HG02884 (cell line): ENCODE measurements at regions not wholly inside any gene's neighbourhood (a gene's known extent, or its start where the extent isn't known, plus 50 kb on each side); places are given as distances from the start of the nearest gene placed in this dataset.

Experiments used
- ATAC-seq: cut with Tn5 transposase; IDR thresholded peaks from one replicate; pipeline ENCODE4 v1.9.1; 2021; ENCODE audit warnings: mild to moderate bottlenecking, moderate library complexity; ENCODE audit not compliant: unreplicated experiment

GRCh38 chr6:90932351-90932750 is 345.5 kb upstream of the MAP3K7 start:
- no peak for ATAC-seq

DNA sequence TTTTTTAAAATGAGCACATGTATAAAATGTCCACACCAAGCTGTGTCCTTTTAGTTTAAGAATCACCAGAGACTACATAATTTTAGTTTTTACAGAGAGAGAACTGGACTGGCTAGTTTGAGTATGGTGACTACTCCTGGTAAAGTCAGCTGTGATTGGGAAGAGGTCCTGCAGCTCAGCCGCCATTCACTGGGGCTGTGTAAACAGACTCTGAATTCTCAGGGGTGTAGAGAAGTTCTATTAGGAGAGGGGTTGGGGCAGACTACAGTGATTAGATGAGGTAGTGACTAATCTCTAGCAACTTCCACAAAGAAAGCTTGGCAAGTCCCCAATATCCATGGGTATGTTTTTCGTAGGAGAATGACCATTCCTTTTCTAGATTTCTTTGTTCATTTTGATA is 341.2 kb upstream of the MAP3K7 start:
- ATAC-seq, result no peak

GRCh38 chr6:90925726-90926125 is 338.9 kb upstream of the MAP3K7 start:
- ATAC-seq, result no peak

GRCh38 chr6:90922325-90922724 is 335.5 kb upstream of the MAP3K7 start:
- no peak for ATAC-seq

GRCh38 chr6:90918361-90918760 is 331.5 kb upstream of the MAP3K7 start:
- ATAC-seq, result no peak

DNA sequence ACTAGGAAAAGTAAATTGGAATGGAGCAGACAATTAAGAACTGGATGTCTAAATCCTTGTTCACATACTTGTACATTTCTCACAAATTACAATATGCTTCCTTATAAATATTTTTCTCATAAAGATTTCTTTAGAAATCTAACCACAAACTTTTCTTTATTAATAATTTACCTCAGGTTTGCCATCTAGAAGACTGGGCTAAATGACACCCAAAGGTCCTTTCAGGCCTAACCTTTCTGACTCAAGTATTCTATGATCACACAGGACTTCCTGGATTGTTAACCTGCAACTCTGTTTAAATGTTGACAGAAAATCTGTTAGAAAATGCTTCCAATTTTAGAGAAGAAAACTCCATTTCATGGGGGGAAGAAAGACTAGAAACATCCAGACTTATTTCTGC is 330.5 kb upstream of the MAP3K7 start:
- no peak for ATAC-seq

DNA sequence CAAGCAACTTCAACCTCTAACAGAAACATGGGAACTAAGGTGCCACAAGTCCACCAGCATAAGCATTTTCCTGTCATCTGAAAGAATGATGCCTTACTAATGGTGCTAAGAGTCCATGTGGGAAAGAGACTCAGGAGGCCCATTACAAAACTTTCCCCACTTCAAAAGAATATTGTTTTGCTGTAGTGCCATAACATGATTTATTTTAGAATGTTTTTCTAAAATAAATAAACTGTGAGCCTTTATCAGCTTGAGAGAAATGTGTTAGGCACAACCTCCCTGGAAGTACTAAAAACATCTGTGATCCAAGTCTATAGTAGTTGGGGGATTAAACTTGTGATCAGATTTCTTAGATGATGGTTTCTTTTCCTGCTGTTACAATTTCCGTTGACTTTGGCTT is 330.1 kb upstream of the MAP3K7 start:
- ATAC-seq, result no peak

GRCh38 chr6:90915224-90915915 is 328.5 kb upstream of the MAP3K7 start:
- ATAC-seq, result no peak

- ATAC-seq, result no peak
These were observed 327.4 kb upstream of the MAP3K7 start for GRCh38 chr6:90914312-90914711.

DNA sequence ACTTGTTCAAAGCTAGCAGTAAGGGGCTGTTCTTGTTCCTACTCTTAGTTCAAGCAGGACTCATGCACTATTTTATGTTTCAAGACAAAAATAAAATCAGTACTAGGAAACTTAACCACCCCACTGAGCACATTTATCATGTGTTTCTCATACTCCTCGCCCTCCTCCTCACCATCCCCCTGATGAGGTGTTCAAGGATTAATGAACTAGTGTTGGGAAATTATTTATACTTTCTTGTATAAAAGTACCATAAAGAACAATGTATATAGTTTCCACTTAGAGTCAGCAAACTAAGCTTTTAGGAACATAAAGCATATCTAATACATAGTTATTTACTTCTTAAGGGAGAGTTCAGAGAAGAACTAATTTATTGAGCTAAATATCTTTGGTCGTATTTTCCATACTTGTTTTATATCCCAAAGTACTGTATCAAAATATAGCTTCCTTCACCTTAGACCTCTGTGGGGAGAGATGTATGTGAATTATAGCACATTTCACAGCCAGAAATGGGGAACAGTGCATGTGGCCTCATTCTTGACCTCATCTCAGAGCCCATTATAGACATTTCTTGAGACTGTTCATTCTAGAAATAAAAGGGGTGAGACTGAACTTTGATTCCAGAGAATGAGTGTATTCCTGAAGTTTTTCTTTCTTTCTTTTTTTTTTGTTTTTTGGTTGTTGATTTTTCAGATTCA is 326.5 kb upstream of the MAP3K7 start:
- no peak for ATAC-seq

DNA sequence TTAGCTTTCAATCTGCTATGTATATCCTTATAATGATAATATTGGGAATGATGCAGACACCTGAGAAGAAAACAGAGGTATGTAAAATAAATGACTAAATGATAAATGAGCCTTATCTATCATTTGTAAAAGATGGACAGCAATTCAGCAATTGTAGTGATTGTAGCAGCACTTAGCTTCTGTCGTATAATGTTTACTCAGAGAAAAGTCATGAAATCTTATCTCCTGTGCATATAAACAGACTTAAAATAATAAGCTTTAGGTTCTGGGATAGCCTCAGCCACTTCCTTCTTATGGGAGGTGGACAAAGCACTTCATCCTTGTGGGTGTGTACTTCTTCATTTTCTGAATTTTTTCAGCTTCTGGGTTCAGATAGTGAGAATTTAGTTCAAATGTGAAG is 324.8 kb upstream of the MAP3K7 start:
- no peak for ATAC-seq

GRCh38 chr6:90910893-90911292 is 324.0 kb upstream of the MAP3K7 start:
- ATAC-seq, result no peak

DNA sequence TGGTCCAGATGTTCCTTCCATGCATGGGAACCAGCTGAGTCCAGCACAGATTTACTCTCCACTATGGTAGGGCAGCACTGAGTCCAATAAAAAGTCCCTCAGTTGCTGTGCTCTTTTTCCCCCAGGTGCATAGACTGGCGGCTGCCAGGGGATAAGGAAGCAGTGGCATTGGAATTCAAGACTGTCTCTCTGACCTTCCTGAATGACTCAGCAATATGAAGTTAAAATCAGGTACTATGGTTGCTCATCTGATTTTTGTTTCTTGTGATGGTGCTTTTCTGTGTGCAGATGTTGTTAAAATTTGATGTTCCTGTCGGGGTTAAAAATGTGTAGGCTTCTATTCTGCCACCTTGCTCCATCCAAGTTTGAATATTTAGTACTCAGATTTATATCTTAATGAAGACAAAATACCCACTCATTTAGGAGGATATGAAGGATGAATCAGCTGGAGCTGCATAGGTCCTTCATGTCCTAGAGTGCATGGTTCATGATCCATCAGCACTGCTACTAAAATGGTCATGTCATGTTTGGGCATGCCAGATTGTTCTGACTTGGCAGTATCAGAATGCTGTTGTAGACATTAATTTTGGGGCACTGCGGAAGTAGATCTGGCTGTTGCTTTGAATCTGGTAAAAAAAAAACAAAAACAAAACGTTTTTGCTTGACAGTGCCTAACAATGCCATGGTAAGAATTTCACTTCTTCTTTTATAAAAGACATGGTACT is 321.2 kb upstream of the MAP3K7 start:
- ATAC-seq, result no peak

DNA sequence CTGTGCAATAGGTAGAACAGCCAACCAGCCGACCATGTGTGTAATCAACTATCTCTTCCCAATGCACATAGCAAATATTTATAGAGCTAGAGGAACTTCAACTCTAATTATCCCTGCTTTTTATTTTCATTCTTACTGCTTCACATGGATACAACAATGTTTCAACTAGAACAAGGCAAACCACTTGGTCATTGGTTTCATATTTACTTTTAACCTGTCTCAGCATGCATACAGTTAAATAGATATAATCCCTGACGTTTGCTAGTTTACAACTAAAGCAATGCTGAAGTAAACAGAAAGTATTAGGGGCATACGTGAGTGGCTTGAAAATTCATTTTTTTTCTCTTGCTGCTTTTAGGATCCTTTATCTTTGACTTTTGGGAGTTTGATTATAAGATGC is 318.5 kb upstream of the MAP3K7 start:
- no peak for ATAC-seq

- ATAC-seq, result no peak
These were observed 313.2 kb upstream of the MAP3K7 start for GRCh38 chr6:90900034-90900433.

DNA sequence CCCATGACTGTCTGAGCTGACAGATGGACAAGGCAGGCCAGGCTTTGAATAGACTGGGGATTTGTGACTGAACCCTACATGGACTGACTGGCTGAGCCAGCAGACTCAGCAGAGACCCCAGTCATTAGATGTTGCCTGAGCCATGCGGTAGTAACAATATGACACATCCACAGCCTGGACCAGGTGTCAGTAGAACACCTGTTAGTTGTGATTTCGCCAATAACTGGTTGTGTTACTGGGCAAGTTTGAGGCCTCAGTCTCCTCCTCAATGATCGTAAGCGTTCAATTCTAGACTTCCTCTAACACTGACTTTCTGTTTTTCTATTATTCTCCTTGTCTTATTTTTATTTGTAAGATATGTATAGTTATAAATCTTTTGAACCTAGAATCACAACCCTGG is 311.9 kb upstream of the MAP3K7 start:
- ATAC-seq, result no peak

DNA sequence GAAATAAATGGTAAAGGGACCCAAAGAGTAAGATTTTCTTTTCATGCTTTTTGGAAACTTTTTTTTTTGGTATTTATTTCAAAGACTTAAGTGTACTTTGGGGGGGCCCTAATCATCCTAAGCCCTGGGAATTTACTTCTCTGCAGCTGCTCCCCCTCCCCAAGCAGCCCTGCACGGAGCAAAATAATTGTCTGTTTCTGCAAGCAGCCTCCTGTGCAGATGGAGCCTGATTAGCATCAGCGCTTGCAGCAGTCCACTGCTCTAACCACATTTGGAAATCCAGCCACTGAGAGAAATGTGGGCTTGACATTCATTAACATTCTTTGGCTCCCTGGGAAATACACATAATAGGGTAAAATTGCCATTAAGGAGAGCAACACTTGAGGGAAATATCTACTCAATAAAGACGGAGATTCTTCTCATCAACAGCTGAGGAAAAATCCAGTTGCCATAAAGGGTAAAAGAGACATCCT is 309.2 kb upstream of the MAP3K7 start:
- ATAC-seq, result no peak

- no peak for ATAC-seq
These were observed 308.6 kb upstream of the MAP3K7 start for GRCh38 chr6:90895299-90896074.

GRCh38 chr6:90894285-90895130 is 307.6 kb upstream of the MAP3K7 start:
- no peak for ATAC-seq

DNA sequence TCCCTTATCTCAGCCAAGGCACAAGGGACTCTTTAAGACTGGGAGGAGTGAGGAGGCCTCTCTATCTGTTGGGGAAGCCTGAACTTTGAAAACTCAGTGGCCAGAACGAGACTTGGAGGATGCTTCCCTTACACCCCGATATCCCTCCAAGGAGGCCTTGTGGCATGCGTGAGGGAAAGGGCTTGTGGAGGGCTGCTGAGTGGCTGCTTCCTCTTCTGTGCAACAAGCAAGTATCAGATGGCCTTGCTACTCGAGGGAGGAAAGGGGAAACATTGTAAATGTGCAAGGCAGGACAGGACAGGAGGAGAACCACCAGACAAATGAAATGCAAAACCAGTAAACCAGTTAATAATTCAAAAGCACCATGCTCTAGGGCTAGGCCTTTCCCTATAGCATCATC is 306.5 kb upstream of the MAP3K7 start:
- no peak for ATAC-seq
